ENCODE measurements at regions not wholly inside any gene's neighbourhood (a gene's known extent, or its start where the extent isn't known, plus 50 kb on each side); places are given as distances from the start of the nearest gene placed in this dataset.

- H4K20me1 ChIP-seq (ENCODE audit: insufficient read depth) = no peaks in the 10 kb centered on the region
- no peak overlapping the region for H3K27ac ChIP-seq (ENCODE audit: low read length)
- H3K4me2 ChIP-seq (ENCODE audit: low read length) = no peak overlapping the region
- TF ChIP-seq EP300 (conservative IDR thresholded peaks at IDR 0.05; ENCODE audit: poor library complexity, severe bottlenecking) (no peak), TAF1 (IDR thresholded peaks at IDR 0.05; ENCODE audit: low read depth) (no peak), MXI1 (conservative IDR thresholded peaks at IDR 0.05; ENCODE audit: poor library complexity, severe bottlenecking) (no peak), EZH2 (IDR thresholded peaks at IDR 0.05; ENCODE audit: borderline replicate concordance, insufficient read depth, low read length, poor library complexity, severe bottlenecking) (no peak), RAD21 (conservative IDR thresholded peaks at IDR 0.05) (no peak), SMC3 (conservative IDR thresholded peaks at IDR 0.05; ENCODE audit: poor library complexity) (no peak)
- TF ChIP-seq, protein P1, sequence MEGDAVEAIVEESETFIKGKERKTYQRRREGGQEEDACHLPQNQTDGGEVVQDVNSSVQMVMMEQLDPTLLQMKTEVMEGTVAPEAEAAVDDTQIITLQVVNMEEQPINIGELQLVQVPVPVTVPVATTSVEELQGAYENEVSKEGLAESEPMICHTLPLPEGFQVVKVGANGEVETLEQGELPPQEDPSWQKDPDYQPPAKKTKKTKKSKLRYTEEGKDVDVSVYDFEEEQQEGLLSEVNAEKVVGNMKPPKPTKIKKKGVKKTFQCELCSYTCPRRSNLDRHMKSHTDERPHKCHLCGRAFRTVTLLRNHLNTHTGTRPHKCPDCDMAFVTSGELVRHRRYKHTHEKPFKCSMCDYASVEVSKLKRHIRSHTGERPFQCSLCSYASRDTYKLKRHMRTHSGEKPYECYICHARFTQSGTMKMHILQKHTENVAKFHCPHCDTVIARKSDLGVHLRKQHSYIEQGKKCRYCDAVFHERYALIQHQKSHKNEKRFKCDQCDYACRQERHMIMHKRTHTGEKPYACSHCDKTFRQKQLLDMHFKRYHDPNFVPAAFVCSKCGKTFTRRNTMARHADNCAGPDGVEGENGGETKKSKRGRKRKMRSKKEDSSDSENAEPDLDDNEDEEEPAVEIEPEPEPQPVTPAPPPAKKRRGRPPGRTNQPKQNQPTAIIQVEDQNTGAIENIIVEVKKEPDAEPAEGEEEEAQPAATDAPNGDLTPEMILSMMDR (IDR thresholded peaks at IDR 0.05; ENCODE audit: poor library complexity, severe bottlenecking) = no peak
- H3K36me3 ChIP-seq (ENCODE audit: insufficient read depth, low read length) = no peaks in the 10 kb centered on the region
- no peaks in the 10 kb centered on the region for H3K27me3 ChIP-seq (ENCODE audit: insufficient read depth, low read depth, low read length)
- H3K9me3 ChIP-seq (ENCODE audit: low read length) = no peaks in the 10 kb centered on the region
- no peak overlapping the region for H2AFZ ChIP-seq (ENCODE audit: low read depth, low read length)
- H3K79me2 ChIP-seq (replicated peaks; ENCODE audit: insufficient read depth, low read length) = no peaks in the 10 kb centered on the region
- H3K9ac ChIP-seq (ENCODE audit: low read length) = no peak overlapping the region
- H3K4me3 ChIP-seq (ENCODE audit: low read length) = no peak overlapping the region
- no peaks in the 10 kb centered on the region for H3K9me2 ChIP-seq (ENCODE audit: insufficient read depth, low read length)
- no peaks in the 10 kb centered on the region for H3F3A ChIP-seq (ENCODE audit: insufficient read depth, low read length, poor library complexity, severe bottlenecking)
These were observed 224.8 kb upstream of the ID2 start for GRCh38 chr2:8457092-8457481.

DNA sequence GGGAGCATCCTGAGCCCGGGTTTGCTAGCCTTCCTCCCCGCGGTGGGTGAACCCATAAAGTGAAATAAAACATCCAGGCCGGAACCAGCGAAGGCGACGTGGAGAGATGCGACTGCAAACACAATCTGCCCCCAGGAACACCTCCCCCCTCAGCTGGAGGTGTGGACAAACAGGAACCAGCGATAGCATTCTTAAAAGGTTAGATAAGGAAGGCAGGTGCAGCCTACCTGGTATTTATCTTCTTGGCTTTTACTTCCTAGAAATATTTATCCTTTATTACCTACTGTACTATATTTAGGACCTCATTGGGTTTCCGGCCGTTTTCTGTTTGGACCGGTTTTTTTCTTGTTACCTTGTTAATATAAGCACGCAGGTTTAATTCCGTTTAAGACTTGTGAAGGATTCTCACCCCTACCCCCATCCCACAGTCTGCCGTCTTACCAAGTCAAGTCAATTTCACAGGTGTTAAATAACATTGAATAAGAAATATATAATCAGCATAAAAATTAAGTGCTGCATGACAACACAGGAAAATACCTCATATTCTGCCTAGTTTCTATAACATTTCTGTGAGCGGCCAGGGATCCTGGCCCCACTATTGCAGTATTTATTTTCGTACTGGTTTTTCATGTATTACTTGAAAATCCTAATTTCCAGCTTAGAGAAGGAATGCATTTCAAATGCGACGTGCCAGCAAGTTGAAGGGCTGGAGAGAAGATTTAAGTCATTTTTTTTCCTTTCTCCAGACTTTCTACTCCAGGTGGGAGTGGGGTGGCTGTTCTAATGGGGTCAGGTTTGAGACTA, 224.0 kb upstream of the ID2 start:
- Histone ChIP-seq H3F3A (ENCODE audit: insufficient read depth, low read length, poor library complexity, severe bottlenecking) (no peaks in the 10 kb centered on the region), H3K4me3 (ENCODE audit: low read length) (no peak overlapping the region), H3K36me3 (ENCODE audit: insufficient read depth, low read length) (no peaks in the 10 kb centered on the region), H3K79me2 (replicated peaks; ENCODE audit: insufficient read depth, low read length) (no peaks in the 10 kb centered on the region), H4K20me1 (ENCODE audit: insufficient read depth) (no peaks in the 10 kb centered on the region), H3K9ac (ENCODE audit: low read length) (no peak overlapping the region), H3K27me3 (ENCODE audit: insufficient read depth, low read depth, low read length) (no peaks in the 10 kb centered on the region), H3K4me2 (ENCODE audit: low read length) (no peak overlapping the region), H2AFZ (ENCODE audit: low read depth, low read length) (no peak overlapping the region), H3K9me2 (ENCODE audit: insufficient read depth, low read length) (no peaks in the 10 kb centered on the region), H3K9me3 (ENCODE audit: low read length) (no peaks in the 10 kb centered on the region), H3K27ac (ENCODE audit: low read length) (no peak overlapping the region)
- TF ChIP-seq SMC3 (conservative IDR thresholded peaks at IDR 0.05; ENCODE audit: poor library complexity) (no peak), TAF1 (IDR thresholded peaks at IDR 0.05; ENCODE audit: low read depth) (no peak), EP300 (conservative IDR thresholded peaks at IDR 0.05; ENCODE audit: poor library complexity, severe bottlenecking) (no peak), REST (IDR thresholded peaks at IDR 0.05; ENCODE audit: borderline replicate concordance) (no peak), POLR2AphosphoS5 (IDR thresholded peaks at IDR 0.05) (no peak), MXI1 (conservative IDR thresholded peaks at IDR 0.05; ENCODE audit: poor library complexity, severe bottlenecking) (no peak), RAD21 (conservative IDR thresholded peaks at IDR 0.05) (no peak), EZH2 (IDR thresholded peaks at IDR 0.05; ENCODE audit: borderline replicate concordance, insufficient read depth, low read length, poor library complexity, severe bottlenecking) (no peak)
- TF ChIP-seq, protein P1 (IDR thresholded peaks at IDR 0.05; ENCODE audit: poor library complexity, severe bottlenecking) = no peak

Measured in neural cell (in vitro differentiated cells).